DOHH2 (cell line): ENCODE measurements at regions not wholly inside any gene's neighbourhood (a gene's known extent, or its start where the extent isn't known, plus 50 kb on each side); places are given as distances from the start of the nearest gene placed in this dataset.

Source experiments
- H3F3A ChIP-seq: fragments of 200-600 bp; sonication (generic), shearing (Covaris generic); 2 replicates; pipeline ENCODE4 v1.6.0; 2016; ENCODE audit warnings: antibody characterized with exemption, mild to moderate bottlenecking; ENCODE audit not compliant: control insufficient read depth, insufficient read depth
- H3K27ac ChIP-seq: fragments of 200-600 bp; sonication (generic); 2 replicates; pipeline ENCODE4 v1.5.1; 2014; ENCODE audit warnings: low read depth, mild to moderate bottlenecking, low read length, moderate library complexity
- H3K27me3 ChIP-seq: fragments of 200-600 bp; sonication (generic); 2 replicates; pipeline ENCODE4 v1.6.1; 2014; ENCODE audit warnings: mild to moderate bottlenecking, low read length, mixed read lengths; ENCODE audit not compliant: control insufficient read depth
- H3K36me3 ChIP-seq: fragments of 200-600 bp; sonication (generic); 2 replicates; pipeline ENCODE4 v1.6.1; 2014; ENCODE audit warnings: mild to moderate bottlenecking, low read length, moderate library complexity, mixed read lengths; ENCODE audit not compliant: control insufficient read depth
- H3K4me1 ChIP-seq: fragments of 200-600 bp; sonication (generic); 2 replicates; pipeline ENCODE4 v1.6.1; 2014; ENCODE audit warnings: mild to moderate bottlenecking, low read length, mixed read lengths; ENCODE audit not compliant: control insufficient read depth
- H3K4me2 ChIP-seq: fragments of 200-600 bp; sonication (generic); 2 replicates; pipeline ENCODE4 v1.6.0; 2014; ENCODE audit warnings: mild to moderate bottlenecking, low read length, moderate library complexity
- H3K4me3 ChIP-seq: fragments of 200-600 bp; sonication (generic); 2 replicates; pipeline ENCODE4 v1.5.1; 2014; ENCODE audit warnings: mild to moderate bottlenecking, low read length, mixed read lengths
- H3K79me2 ChIP-seq: fragments of 200-600 bp; sonication (generic); 2 replicates; pipeline ENCODE4 v1.6.1; 2014; ENCODE audit warnings: mild to moderate bottlenecking, low read length, mixed read lengths; ENCODE audit not compliant: control insufficient read depth
- H3K9me2 ChIP-seq: fragments of 200-600 bp; sonication (generic); replicated peaks from 2 replicates; pipeline ENCODE4 v1.6.1; 2014; ENCODE audit warnings: mild to moderate bottlenecking, low read length, mixed read lengths; ENCODE audit not compliant: control insufficient read depth
- H3K9me3 ChIP-seq: fragments of 200-600 bp; sonication (generic); 2 replicates; pipeline ENCODE4 v1.6.1; 2014; ENCODE audit warnings: antibody characterized with exemption, low read length, mixed read lengths; ENCODE audit not compliant: control insufficient read depth, insufficient read depth
- H4K20me1 ChIP-seq: fragments of 200-600 bp; sonication (generic); 2 replicates; pipeline ENCODE4 v1.6.0; 2014; ENCODE audit warnings: low read depth, mild to moderate bottlenecking, antibody characterized with exemption, low read length, moderate library complexity; ENCODE audit not compliant: control insufficient read depth, insufficient read depth
- EZH2phosphoT487 ChIP-seq: fragments of 200-600 bp; sonication (generic); IDR thresholded peaks from 2 replicates; pipeline ENCODE4 v1.6.1; 2017; ENCODE audit warnings: borderline replicate concordance, mild to moderate bottlenecking, antibody characterized with exemption, low read length, moderate library complexity, mixed read lengths
- TF ChIP-seq, protein P1 (sequence below): fragments of 200-600 bp; sonication (generic); IDR thresholded peaks from one replicate; pipeline ENCODE4 v1.5.1; 2014; ENCODE audit warnings: antibody characterized with exemption, mild to moderate bottlenecking, low read depth, low read length; ENCODE audit not compliant: poor library complexity, severe bottlenecking

DNA sequence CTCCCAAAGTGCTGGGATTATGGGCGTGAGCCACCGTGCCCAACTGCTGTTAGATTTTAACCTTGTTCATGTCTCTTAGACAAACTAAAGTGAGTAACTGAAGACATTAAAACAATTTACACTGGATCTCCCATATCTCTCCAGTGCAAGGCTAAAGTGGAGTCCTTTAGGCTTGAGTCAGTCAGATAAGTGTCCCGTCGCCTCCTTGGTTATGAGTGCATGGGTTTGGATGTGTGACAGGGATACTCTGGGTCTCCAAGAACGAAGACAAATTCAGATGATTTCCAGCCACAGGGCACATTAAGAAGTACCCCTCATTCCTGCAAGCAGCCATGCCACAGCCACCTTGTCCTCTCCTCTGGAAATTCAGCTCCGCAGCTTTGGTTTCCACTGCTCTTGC, 66.1 kb upstream of the PDZD8 start:
- Histone ChIP-seq H3K4me2 (no peak overlapping the region), H3K36me3 (no peaks in the 10 kb centered on the region), H3F3A (no peaks in the 10 kb centered on the region), H4K20me1 (no peaks in the 10 kb centered on the region), H3K79me2 (no peaks in the 10 kb centered on the region), H3K4me3 (no peak overlapping the region), H3K9me3 (peaks cover 11% of the 10 kb centered on the region), H3K4me1 (no peaks in the 10 kb centered on the region), H3K27me3 (no peaks in the 10 kb centered on the region), H3K27ac (no peak overlapping the region), H3K9me2 (no peaks in the 10 kb centered on the region)
- TF ChIP-seq EZH2phosphoT487 = no peak
- TF ChIP-seq, protein P1, sequence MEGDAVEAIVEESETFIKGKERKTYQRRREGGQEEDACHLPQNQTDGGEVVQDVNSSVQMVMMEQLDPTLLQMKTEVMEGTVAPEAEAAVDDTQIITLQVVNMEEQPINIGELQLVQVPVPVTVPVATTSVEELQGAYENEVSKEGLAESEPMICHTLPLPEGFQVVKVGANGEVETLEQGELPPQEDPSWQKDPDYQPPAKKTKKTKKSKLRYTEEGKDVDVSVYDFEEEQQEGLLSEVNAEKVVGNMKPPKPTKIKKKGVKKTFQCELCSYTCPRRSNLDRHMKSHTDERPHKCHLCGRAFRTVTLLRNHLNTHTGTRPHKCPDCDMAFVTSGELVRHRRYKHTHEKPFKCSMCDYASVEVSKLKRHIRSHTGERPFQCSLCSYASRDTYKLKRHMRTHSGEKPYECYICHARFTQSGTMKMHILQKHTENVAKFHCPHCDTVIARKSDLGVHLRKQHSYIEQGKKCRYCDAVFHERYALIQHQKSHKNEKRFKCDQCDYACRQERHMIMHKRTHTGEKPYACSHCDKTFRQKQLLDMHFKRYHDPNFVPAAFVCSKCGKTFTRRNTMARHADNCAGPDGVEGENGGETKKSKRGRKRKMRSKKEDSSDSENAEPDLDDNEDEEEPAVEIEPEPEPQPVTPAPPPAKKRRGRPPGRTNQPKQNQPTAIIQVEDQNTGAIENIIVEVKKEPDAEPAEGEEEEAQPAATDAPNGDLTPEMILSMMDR = no peak

DNA sequence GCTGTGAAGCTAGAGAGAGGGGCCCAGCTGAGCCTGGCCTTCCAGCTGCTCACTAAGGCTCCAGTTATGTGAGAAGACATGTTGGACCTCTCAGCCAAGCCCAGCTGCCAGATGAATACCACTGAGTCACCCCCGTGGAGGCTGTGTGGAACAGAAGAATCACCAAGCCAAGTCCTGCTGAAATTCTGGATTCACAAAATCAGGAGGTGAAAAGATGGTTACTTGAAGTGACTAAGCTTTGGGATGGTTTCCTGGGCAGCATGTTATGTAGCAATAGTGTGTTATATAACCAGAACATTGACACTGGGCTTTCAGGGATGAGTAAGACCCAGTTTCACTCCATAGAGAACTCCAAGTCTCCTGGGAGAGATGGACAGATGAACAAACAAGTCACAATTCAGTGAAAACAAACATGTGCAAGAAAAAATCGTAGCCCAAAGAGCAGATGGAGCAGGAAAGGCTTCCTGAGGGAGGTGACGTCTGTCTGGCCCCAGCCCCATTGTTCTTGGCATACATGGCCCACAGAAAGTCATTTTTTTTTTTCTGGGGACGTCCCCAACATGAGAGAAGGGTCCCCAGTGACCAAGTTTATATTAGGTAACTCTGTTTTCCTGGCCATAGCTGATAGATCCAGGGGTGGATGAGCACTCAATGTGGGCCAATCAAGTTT, 64.1 kb upstream of the PDZD8 start:
- Histone ChIP-seq H3K9me2 (no peaks in the 10 kb centered on the region), H3K36me3 (no peaks in the 10 kb centered on the region), H3F3A (no peaks in the 10 kb centered on the region), H3K4me2 (no peak overlapping the region), H3K27me3 (no peaks in the 10 kb centered on the region), H3K79me2 (no peaks in the 10 kb centered on the region), H3K9me3 (0 out of 2 replicates have a peak, but pooled peaks cover 6% of the 10 kb centered on the region), H3K4me1 (no peaks in the 10 kb centered on the region), H4K20me1 (no peaks in the 10 kb centered on the region), H3K27ac (no peak overlapping the region), H3K4me3 (no peak overlapping the region)
- TF ChIP-seq, protein P1 = no peak
- no peak for TF ChIP-seq EZH2phosphoT487

DNA sequence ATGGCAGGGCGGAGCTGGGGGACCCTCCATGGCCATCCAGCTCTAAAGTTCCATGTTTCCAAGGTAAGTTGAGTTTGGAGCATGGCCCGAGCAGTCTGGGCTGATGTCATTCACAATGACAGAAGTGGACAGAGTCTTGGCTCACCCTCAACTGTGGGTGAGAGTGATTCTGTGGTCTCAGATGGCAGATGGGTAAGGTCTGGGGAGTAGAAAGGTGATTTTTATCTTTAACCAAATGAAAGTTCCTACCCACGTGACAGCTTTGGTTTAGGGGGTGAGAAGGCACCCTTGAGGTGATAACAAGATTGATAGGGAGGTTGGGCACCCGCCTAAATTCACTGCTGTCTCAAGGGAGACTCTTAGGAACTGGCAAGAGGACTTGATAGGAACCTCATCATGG, 57.6 kb upstream of the PDZD8 start:
- Histone ChIP-seq H3K27me3 (no peaks in the 10 kb centered on the region), H3K79me2 (no peaks in the 10 kb centered on the region), H4K20me1 (no peaks in the 10 kb centered on the region), H3K9me2 (no peaks in the 10 kb centered on the region), H3K4me2 (no peak overlapping the region), H3K9me3 (no peaks in the 10 kb centered on the region), H3F3A (no peaks in the 10 kb centered on the region), H3K4me1 (no peaks in the 10 kb centered on the region), H3K27ac (no peak overlapping the region), H3K36me3 (no peaks in the 10 kb centered on the region), H3K4me3 (no peak overlapping the region)
- TF ChIP-seq, protein P1 = no peak
- no peak for TF ChIP-seq EZH2phosphoT487
